RWPE1 (cell line): ENCODE measurements at regions not wholly inside any gene's neighbourhood (a gene's known extent, or its start where the extent isn't known, plus 50 kb on each side); places are given as distances from the start of the nearest gene placed in this dataset.

Experiments used
- CTCF ChIA-PET: fragments of 350-600 bp; sonication (Branson Sonifier 250); formaldehyde crosslinking; extraction: SDS; loops from one replicate; lab custom pipeline; 2021; lab: Yijun Ruan, JAX
- POLR2A ChIA-PET: fragments of 400-600 bp; formaldehyde crosslinking; extraction: SDS; loops from one replicate; lab custom pipeline; 2020; ENCODE audit warnings: antibody characterized with exemption; ENCODE audit not compliant: low non-redundant PET; lab: Yijun Ruan, JAX
- DNase-seq: peaks from one replicate; pipeline ENCODE4 v3.0.0; 2012; ENCODE audit warnings: low spot score
- H3K27ac ChIP-seq: fragments of 450-650 bp; 2 replicates; pipeline ENCODE4 v1.5.1; 2017
- TF ChIP-seq, protein P1 (sequence below): fragments of 450-650 bp; conservative IDR thresholded peaks from 2 replicates; pipeline ENCODE4 v1.5.1; 2017; ENCODE audit warnings: low read depth, mild to moderate bottlenecking

- TF ChIP-seq, protein P1, sequence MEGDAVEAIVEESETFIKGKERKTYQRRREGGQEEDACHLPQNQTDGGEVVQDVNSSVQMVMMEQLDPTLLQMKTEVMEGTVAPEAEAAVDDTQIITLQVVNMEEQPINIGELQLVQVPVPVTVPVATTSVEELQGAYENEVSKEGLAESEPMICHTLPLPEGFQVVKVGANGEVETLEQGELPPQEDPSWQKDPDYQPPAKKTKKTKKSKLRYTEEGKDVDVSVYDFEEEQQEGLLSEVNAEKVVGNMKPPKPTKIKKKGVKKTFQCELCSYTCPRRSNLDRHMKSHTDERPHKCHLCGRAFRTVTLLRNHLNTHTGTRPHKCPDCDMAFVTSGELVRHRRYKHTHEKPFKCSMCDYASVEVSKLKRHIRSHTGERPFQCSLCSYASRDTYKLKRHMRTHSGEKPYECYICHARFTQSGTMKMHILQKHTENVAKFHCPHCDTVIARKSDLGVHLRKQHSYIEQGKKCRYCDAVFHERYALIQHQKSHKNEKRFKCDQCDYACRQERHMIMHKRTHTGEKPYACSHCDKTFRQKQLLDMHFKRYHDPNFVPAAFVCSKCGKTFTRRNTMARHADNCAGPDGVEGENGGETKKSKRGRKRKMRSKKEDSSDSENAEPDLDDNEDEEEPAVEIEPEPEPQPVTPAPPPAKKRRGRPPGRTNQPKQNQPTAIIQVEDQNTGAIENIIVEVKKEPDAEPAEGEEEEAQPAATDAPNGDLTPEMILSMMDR = no peak
- CTCF ChIA-PET = no interaction called here
- DNase-seq = no peak
- POLR2A ChIA-PET = no interaction called here
- no peak overlapping the region for H3K27ac ChIP-seq
Measured at GRCh38 chr19:30882411-30883005, 466.7 kb downstream of the TSHZ3 start.

GRCh38 chr19:30881930-30882329 lies 467.3 kb downstream of the TSHZ3 start:
- TF ChIP-seq, protein P1 = no peak
- POLR2A ChIA-PET = no interaction called here
- DNase-seq = no peak
- H3K27ac ChIP-seq = no peak overlapping the region
- CTCF ChIA-PET = no interaction called here

DNA sequence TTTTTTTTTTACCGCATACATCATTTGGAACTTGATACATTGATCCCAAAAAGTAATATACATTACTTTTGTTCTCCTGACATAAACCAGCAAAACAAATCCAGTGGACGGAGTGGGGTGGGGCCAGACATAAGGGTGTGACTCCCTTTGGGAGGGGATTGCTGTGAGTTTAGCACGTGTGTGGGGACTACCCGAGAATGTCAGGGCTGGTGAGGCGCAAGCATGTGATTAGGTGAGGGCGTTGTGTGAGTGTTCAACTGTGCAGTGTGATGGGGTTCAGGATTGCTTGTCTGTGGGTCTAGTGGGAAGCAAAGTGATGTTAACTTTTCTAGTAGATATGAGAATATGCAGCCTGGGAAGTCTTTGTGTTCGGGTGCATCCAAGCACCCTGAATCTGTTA lies 468.0 kb downstream of the TSHZ3 start:
- H3K27ac ChIP-seq = no peak overlapping the region
- ChIA-PET CTCF (no interaction called here), POLR2A (no interaction called here)
- DNase-seq = no peak
- TF ChIP-seq, protein P1 = no peak

GRCh38 chr19:30880551-30880950 lies 468.7 kb downstream of the TSHZ3 start:
- CTCF ChIA-PET = no interaction called here
- no peak for DNase-seq
- TF ChIP-seq, protein P1 = no peak
- POLR2A ChIA-PET = no interaction called here
- H3K27ac ChIP-seq = no peak overlapping the region

DNA sequence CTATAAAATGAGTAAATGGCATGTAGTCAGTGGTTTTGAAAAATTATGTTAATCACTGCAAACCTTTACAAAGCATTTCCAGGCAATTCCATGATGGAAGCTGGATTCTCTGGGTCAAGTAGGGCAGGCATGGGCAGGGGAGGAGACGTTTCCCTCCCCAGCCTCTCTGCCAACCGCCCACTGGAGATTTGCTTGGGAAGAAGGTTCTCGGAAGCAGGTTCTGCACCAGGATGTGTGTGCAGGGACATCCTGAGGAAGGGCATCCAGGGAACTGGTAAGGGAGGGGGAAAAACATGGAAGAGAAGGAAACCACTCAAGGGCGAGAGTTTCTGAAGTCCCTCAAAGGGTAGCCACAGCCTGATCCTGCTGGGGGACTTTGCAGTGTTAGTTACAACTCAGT lies 469.1 kb downstream of the TSHZ3 start:
- no peak overlapping the region for H3K27ac ChIP-seq
- TF ChIP-seq, protein P1 = no peak
- CTCF ChIA-PET = no interaction called here
- DNase-seq = no peak
- POLR2A ChIA-PET = no interaction called here

DNA sequence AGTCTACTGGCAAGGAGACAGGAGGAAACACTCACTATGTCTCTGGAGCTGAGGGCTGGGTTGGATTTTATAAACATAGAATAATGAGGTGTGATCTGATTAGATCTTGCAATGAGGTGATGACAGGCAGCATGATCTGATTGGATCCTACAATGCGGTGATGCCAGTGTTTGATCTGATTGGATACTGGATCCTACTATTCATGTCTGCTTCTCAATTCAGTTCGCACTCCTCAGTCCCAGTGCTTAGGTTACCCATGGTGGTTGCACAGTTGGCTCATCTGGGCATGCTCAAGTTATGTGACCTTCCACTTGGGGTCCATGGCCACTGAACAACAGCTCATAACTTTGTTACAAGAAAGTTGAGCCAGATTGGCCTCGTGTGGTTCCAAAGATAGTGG lies 469.5 kb downstream of the TSHZ3 start:
- no peak overlapping the region for H3K27ac ChIP-seq
- ChIA-PET POLR2A (no interaction called here), CTCF (no interaction called here)
- no peak for DNase-seq
- TF ChIP-seq, protein P1 = no peak
